A673 (cell line): ENCODE measurements at regions not wholly inside any gene's neighbourhood (a gene's known extent, or its start where the extent isn't known, plus 50 kb on each side); places are given as distances from the start of the nearest gene placed in this dataset.
A peak's percentile ranks its signal among the peaks of the same experiment; 100 is the strongest.
"Not testable (repeated sequence)": the region's sequence is repeated elsewhere in the genome, so short reads cannot be mapped to it uniquely, and the experiment has no call there.

Experiments used
- BruUV-seq: library from RNA; stranded (reverse); fragments of 400-500 nt; replicated peaks from 2 replicates; lab custom pipeline; 2021; lab: Mats Ljungman, UMichigan
- CTCF ChIA-PET: fragments of 300-600 bp; sonication (Branson Sonifier 250); formaldehyde crosslinking; loops from one replicate; lab custom pipeline; 2022; ENCODE audit warnings: antibody characterized with exemption; lab: Charles Lee
- POLR2A ChIA-PET: fragments of 300-600 bp; sonication (Branson Sonifier 250); formaldehyde crosslinking; loops from one replicate; lab custom pipeline; 2022; ENCODE audit warnings: antibody characterized with exemption; ENCODE audit not compliant: low non-redundant PET; lab: Charles Lee
- DNase-seq: peaks from one replicate; pipeline ENCODE4 v3.0.0-alpha.2; 2015; ENCODE audit warnings: low spot score
- H3K27ac ChIP-seq: fragments of 200-600 bp; sonication (generic); 2 replicates; pipeline ENCODE4 v1.5.1; 2016; ENCODE audit warnings: mixed run types, low read depth, mild to moderate bottlenecking, mixed read lengths, antibody characterized with exemption, low read length; ENCODE audit not compliant: poor library complexity, severe bottlenecking
- H3K27me3 ChIP-seq: fragments of 200-600 bp; sonication (generic); replicated peaks from 2 replicates; pipeline ENCODE4 v1.6.1; 2017; ENCODE audit warnings: mixed run types, low read depth, mild to moderate bottlenecking, mixed read lengths, antibody characterized with exemption, low read length; ENCODE audit not compliant: insufficient read depth, poor library complexity
- H3K36me3 ChIP-seq: fragments of 200-600 bp; sonication (generic); 2 replicates; pipeline ENCODE4 v1.6.1; 2016; ENCODE audit warnings: mixed run types, mild to moderate bottlenecking, mixed read lengths, antibody characterized with exemption, low read length; ENCODE audit not compliant: insufficient read depth, poor library complexity, severe bottlenecking
- H3K4me1 ChIP-seq: fragments of 200-600 bp; sonication (generic); 2 replicates; pipeline ENCODE4 v1.6.1; 2017; ENCODE audit warnings: mixed run types, mild to moderate bottlenecking, mixed read lengths, antibody characterized with exemption, low read length; ENCODE audit not compliant: insufficient read depth, poor library complexity, severe bottlenecking
- H3K4me3 ChIP-seq: fragments of 200-600 bp; sonication (generic); 2 replicates; pipeline ENCODE4 v1.5.1; 2016; ENCODE audit warnings: low read depth, mixed run types, mild to moderate bottlenecking, mixed read lengths, low read length; ENCODE audit not compliant: poor library complexity, severe bottlenecking
- H3K9me3 ChIP-seq: fragments of 200-600 bp; sonication (generic); 2 replicates; pipeline ENCODE4 v1.6.1; 2016; ENCODE audit warnings: mixed run types, low read depth, mild to moderate bottlenecking, mixed read lengths, antibody characterized with exemption, low read length; ENCODE audit not compliant: poor library complexity, severe bottlenecking
- EZH2 ChIP-seq: fragments of 200-600 bp; sonication (generic); IDR thresholded peaks from 2 replicates; pipeline ENCODE4 v1.6.1; 2017; ENCODE audit warnings: borderline replicate concordance, low read depth, mild to moderate bottlenecking, mixed read lengths, antibody characterized with exemption, low read length; ENCODE audit not compliant: poor library complexity, severe bottlenecking
- intact Hi-C: fragments of 100-400 bp; cut with micrococcal nuclease; formaldehyde crosslinking; loops from one replicate; pipeline ENCODE4 v1.10.0; 2022; ENCODE audit not compliant: unreplicated experiment
- TF ChIP-seq, protein P1 (sequence below): fragments of 300-800, 200-600 bp; sonication (generic); conservative IDR thresholded peaks from 2 replicates; pipeline ENCODE4 v1.5.1; 2017; ENCODE audit warnings: low read depth, mild to moderate bottlenecking, antibody characterized with exemption, low read length, moderate library complexity, mixed read lengths

DNA sequence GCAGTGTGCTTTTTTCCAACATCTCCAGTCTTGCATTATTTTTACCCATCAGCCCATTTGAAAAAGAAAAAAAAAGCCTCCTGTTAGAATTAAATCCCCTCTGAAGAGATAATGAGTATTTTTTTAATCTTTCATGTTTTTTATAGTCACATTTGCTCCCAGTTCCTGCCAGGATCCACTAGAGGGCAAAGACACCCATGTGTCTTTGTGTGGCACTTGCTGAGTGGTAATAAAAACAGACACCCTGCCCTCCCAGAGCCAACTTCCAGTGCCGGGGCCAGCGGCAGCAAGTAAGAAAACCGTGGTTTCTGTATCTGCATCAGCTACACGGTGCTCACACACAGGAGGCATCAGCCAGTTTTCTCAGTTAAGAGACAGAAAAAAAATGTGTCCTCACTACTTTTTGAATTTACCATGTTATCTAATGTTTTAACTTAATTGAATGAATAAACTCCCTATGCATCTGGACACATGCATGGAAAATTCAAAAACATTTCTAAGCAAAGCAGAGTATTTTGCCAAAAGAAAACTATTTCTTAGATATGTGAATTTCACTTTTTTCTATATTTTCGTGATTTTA lies 70.2 kb upstream of the PLEKHG4B start:
- Histone ChIP-seq H3K4me3 (no peak overlapping the region), H3K36me3 (no peaks in the 10 kb centered on the region), H3K27me3 (peaks cover 34% of the 10 kb centered on the region), H3K27ac (no peak overlapping the region), H3K9me3 (no peaks in the 10 kb centered on the region), H3K4me1 (peaks cover 5% of the 10 kb centered on the region)
- intact Hi-C loops: no loop called here
- ChIA-PET POLR2A (no interaction called here), CTCF (no interaction called here)
- BruUV-seq: no TSS peak
- peak; percentile 60 for DNase-seq
- no peak for TF ChIP-seq EZH2
- TF ChIP-seq, protein P1, sequence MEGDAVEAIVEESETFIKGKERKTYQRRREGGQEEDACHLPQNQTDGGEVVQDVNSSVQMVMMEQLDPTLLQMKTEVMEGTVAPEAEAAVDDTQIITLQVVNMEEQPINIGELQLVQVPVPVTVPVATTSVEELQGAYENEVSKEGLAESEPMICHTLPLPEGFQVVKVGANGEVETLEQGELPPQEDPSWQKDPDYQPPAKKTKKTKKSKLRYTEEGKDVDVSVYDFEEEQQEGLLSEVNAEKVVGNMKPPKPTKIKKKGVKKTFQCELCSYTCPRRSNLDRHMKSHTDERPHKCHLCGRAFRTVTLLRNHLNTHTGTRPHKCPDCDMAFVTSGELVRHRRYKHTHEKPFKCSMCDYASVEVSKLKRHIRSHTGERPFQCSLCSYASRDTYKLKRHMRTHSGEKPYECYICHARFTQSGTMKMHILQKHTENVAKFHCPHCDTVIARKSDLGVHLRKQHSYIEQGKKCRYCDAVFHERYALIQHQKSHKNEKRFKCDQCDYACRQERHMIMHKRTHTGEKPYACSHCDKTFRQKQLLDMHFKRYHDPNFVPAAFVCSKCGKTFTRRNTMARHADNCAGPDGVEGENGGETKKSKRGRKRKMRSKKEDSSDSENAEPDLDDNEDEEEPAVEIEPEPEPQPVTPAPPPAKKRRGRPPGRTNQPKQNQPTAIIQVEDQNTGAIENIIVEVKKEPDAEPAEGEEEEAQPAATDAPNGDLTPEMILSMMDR: peak; percentile 54

DNA sequence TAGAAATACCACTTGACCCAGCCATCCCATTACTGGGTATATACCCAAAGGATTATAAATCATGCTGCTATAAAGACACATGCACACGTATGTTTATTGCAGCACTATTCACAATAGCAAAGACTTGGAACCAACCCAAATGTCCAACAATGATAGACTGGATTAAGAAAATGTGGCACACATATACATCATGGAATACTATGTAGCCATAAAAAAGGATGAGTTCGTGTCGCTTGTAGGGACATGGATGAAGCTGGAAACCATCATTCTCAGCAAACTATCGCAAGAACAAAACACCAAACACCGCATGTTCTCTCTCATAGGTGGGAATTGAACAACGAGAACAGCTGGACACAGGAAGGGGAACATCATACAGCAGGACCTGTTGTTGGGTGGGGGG lies 68.1 kb upstream of the PLEKHG4B start:
- H3K4me1 ChIP-seq, H3K27ac ChIP-seq, POLR2A ChIA-PET, DNase-seq, H3K36me3 ChIP-seq, BruUV-seq, H3K4me3 ChIP-seq, CTCF ChIA-PET, intact Hi-C loops: not testable (repeated sequence)
- H3K9me3 ChIP-seq: peaks cover 11% of the 10 kb centered on the region
- H3K27me3 ChIP-seq: peaks cover 38% of the 10 kb centered on the region

DNA sequence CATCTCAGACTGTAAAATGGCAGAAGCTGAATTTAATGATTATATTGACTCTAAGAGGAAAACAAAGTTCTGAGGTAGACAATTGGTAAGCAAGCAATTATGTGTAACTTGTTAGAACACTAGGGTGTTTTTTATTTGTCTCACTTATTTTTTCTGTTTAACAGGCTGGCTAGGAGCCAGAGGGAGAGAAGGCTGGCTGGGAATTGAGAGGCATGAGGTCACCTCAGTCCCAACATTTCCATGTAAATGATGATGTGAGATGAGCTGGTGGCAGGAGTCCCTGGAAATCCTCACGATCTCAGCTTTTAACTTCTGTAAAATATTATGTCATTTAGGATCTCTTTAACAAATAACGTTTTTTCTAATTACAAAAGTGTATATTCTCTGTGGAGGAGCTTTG lies 66.9 kb upstream of the PLEKHG4B start:
- H3K9me3 ChIP-seq: peaks cover 12% of the 10 kb centered on the region
- H3K27ac ChIP-seq, DNase-seq, H3K36me3 ChIP-seq, POLR2A ChIA-PET, H3K4me1 ChIP-seq, H3K4me3 ChIP-seq, BruUV-seq, CTCF ChIA-PET, intact Hi-C loops: not testable (repeated sequence)
- peaks cover 49% of the 10 kb centered on the region for H3K27me3 ChIP-seq

DNA sequence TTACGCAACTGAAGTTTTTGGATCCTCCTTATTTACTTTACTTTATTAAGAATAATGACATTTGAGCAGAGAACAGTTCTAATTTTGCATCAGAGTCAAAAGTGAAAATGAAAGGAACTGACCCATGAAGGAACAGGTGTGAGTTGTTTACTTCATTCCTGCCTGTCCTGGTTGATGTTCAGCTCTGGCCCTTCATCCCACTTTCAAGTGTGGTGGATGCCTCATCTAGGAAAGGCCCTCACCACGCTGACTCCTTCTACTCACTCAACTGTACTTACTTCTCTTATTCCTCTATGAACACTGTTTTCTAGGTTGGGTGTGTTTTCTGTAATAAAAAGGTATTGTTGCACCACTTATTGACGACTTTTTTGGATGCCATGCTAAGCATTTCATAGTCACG lies 61.8 kb upstream of the PLEKHG4B start:
- Histone ChIP-seq H3K4me1 (peaks cover 7% of the 10 kb centered on the region), H3K27ac (no peak overlapping the region), H3K27me3 (peaks cover 74% of the 10 kb centered on the region), H3K4me3 (no peak overlapping the region), H3K9me3 (peaks cover 12% of the 10 kb centered on the region), H3K36me3 (no peaks in the 10 kb centered on the region)
- no TSS peak for BruUV-seq
- intact Hi-C loops: no loop called here
- TF ChIP-seq EZH2: no peak
- TF ChIP-seq, protein P1: no peak
- DNase-seq: no peak
- ChIA-PET POLR2A (no interaction called here), CTCF (no interaction called here)

DNA sequence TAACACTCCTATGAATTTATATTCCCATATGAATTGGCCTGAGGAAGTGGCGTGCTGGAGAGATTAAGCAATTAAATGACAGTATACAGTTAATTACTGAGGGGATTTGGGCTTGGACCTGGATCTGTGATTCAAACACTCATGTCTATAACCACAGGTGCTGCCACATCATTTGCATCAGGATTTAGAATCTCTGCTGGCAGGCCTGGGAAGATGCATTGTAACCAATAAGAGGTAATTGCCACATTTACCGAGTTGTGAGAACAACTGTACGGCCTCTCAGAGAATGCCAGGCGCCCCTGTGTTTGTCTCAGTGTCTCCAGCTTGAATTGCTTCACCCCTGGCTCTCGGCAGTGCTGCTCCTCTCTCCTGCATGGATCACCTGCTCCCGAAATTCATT lies 61.4 kb upstream of the PLEKHG4B start:
- peaks cover 70% of the 10 kb centered on the region for H3K27me3 ChIP-seq
- H3K4me1 ChIP-seq, BruUV-seq, H3K4me3 ChIP-seq, CTCF ChIA-PET, intact Hi-C loops, DNase-seq, POLR2A ChIA-PET, H3K27ac ChIP-seq, H3K36me3 ChIP-seq: not testable (repeated sequence)
- H3K9me3 ChIP-seq: peaks cover 12% of the 10 kb centered on the region
